Pancreas (tissue), 10 donors: ENCODE measurements at regions not wholly inside any gene's neighbourhood (a gene's known extent, or its start where the extent isn't known, plus 50 kb on each side); places are given as distances from the start of the nearest gene placed in this dataset.

Experiments
- ATAC-seq, 4 donors: fragments of 200-7000 bp; cut with Tn5 transposase; one replicate each; pipeline versions ENCODE4 v1.8.0 to v1.9.1; 2020; ENCODE audit warnings: mild to moderate bottlenecking in 4 of 4, moderate library complexity in 4 of 4
- DNase-seq, 6 donors: peaks; one replicate each; pipeline ENCODE4 v3.0.0-alpha.2; 2020
- FAIRE-seq: peaks from 2 replicates; lab custom pipeline; 2012; peaks lifted over from hg19 to GRCh38; lab: Jason Lieb, UNC
- H3K27ac ChIP-seq, 4 donors: fragments of 200-600 bp; sonication (generic); 1 replicate in 3 of 4; 2 replicates in 1 of 4; pipeline versions ENCODE4 v1.5.0 to v1.8.0; 2020
- H3K27me3 ChIP-seq, 4 donors: fragments of 200-600 bp; one replicate each; pipeline ENCODE4 v1.8.0; 2021
- H3K36me3 ChIP-seq, 3 donors: fragments of 200-600 bp; sonication (generic) in 1 of 3; one replicate each; pipeline versions ENCODE4 v1.5.0 to v1.8.0; 2020 to 2021
- H3K4me1 ChIP-seq, 3 donors: fragments of 200-600 bp; one replicate each; pipeline ENCODE4 v1.8.0; 2021
- H3K4me3 ChIP-seq, 4 donors: fragments of 200-600 bp; sonication (generic) in 2 of 4; one replicate each; pipeline versions ENCODE4 v1.5.0 to v1.8.0; 2020 to 2021
- H3K9me3 ChIP-seq, 4 donors: fragments of 200-600 bp; one replicate each; pipeline ENCODE4 v1.8.0; 2021
- CTCF ChIP-seq, 4 donors: fragments of 200-600 bp; sonication (generic) in 3 of 4; IDR thresholded peaks; one replicate each; pipeline versions ENCODE4 v1.5.0 to v1.8.0; 2021; ENCODE audit warnings: antibody characterized with exemption in 4 of 4
- WGBS, 2 donors: extraction: QIAGEN DNeasy Blood & Tissue Kit; methylation state at CpG; one replicate each; pipeline ENCODE4 v1.1.7; 2013; 5-methylcytosine and 5-hydroxymethylcytosine counted together
- intact Hi-C, 3 donors: fragments of 100-400 bp; cut with DNase I; formaldehyde crosslinking; loops; one replicate each; pipeline versions ENCODE4 v1.11.1 to v1.14.2; 2022
- donor health status: healthy with polysubstance abuse.
- donor health status: DM: no; HTN: no; CAD: no; lungs with moderate emphysema.
- donor health status: DM: no; HTN: no; CAD: no.
- donor health status: control.
- donor health status: control.
- donor health status: Bipolar disorder and iron deficiency.
- donor health status: DM: yes; HTN: yes; CAD: no.
- donor health status: DM: no; HTN: no; CAD: no.
- donor health status: DM: no; HTN: no; CAD: no.
- donor health status: DM: yes; HTN: yes; CAD: no.

- FAIRE-seq, result no peak
- Histone ChIP-seq H3K9me3 (no peaks in the 10 kb centered on the region), H3K4me1 (no peaks in the 10 kb centered on the region), H3K27me3 (no peaks in the 10 kb centered on the region), H3K36me3 (no peaks in the 10 kb centered on the region), H3K27ac (no peak overlapping the region), H3K4me3 (no peak overlapping the region)
- 37 to 54% methylated on average over 4 of the region's 4 CpGs for WGBS, 2 donors
- intact Hi-C loops, result no loop called here
- no peak for DNase-seq
- no peak for TF ChIP-seq CTCF (IDR thresholded peaks at IDR 0.05)
- ATAC-seq, result no peak
Measured at GRCh38 chr3:164030194-164030593, 1048.1 kb downstream of the SI start.

- ATAC-seq (no peak), DNase-seq (no peak), FAIRE-seq (no peak)
- TF ChIP-seq CTCF (IDR thresholded peaks at IDR 0.05), result no peak
- no peaks in the 10 kb centered on the region for H3K9me3 ChIP-seq
- no peaks in the 10 kb centered on the region for H3K36me3 ChIP-seq
- no peaks in the 10 kb centered on the region for H3K27me3 ChIP-seq
- 67 to 82% methylated on average over 10 of the region's 10 CpGs for WGBS, 2 donors
- H3K4me1 ChIP-seq, result no peaks in the 10 kb centered on the region
- intact Hi-C loops, result no loop called here
- H3K4me3 ChIP-seq, result no peak overlapping the region
- H3K27ac ChIP-seq, result no peak overlapping the region
Measured at GRCh38 chr3:164024786-164025185, 1053.5 kb downstream of the SI start.

DNA sequence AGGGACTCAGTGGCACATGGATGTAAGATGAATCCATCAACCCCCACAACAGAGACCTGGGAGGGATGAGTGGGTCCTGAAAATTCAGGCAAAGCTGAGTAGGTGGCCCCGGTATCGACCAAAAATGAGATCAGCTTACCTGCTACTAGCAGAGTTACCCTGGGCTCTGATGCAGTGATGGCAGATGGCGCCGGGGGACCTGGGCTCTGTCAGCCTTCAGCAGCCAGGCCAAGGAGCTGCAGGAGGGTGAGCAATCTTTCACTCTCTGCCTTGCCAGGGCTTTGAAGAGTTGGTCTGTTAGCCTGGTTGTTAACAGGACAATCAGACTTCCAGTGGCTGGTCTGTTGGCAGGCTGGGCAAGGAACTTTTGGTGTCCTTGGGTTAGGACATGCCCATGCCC, 1054.8 kb downstream of the SI start:
- H3K27me3 ChIP-seq, result no peaks in the 10 kb centered on the region
- FAIRE-seq, result no peak
- no peak for ATAC-seq
- H3K9me3 ChIP-seq, result no peaks in the 10 kb centered on the region
- intact Hi-C loops, result no loop called here
- H3K4me3 ChIP-seq, result no peak overlapping the region
- WGBS, 2 donors, result 68 to 88% methylated on average over 4 of the region's 4 CpGs
- no peaks in the 10 kb centered on the region for H3K4me1 ChIP-seq
- no peak overlapping the region for H3K27ac ChIP-seq
- no peak for TF ChIP-seq CTCF (IDR thresholded peaks at IDR 0.05)
- no peak for DNase-seq
- H3K36me3 ChIP-seq, result no peaks in the 10 kb centered on the region

DNA sequence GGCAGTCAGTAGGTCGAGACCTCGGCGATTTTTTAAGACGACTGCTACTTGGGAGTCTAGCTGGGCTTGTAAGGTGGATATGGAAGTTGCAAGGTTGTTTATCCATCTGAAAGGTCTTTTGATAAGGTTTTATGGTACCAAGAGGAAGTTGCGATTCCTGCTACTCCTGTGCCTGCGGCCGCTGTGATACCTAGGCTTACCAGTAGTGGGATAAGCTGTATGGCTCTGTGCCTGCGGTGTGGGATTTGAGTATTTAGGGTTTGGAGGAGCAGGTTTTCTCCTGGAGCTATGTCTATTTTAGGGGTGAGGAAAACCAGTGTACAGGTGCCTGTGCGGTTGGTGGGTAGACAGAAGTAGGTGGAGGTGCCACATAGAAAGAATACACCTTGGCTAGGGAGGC, 1059.8 kb downstream of the SI start:
- FAIRE-seq, result no peak
- intact Hi-C loops, result no loop called here
- ATAC-seq, result no peak
- no peak for DNase-seq
- Histone ChIP-seq H3K9me3 (no peaks in the 10 kb centered on the region), H3K27ac (no peak overlapping the region), H3K4me1 (no peaks in the 10 kb centered on the region), H3K4me3 (no peak overlapping the region), H3K27me3 (no peaks in the 10 kb centered on the region), H3K36me3 (no peaks in the 10 kb centered on the region)
- no peak for TF ChIP-seq CTCF (IDR thresholded peaks at IDR 0.05)
- WGBS, 2 donors, result 83 to 93% methylated on average over 9 of the region's 9 CpGs

DNA sequence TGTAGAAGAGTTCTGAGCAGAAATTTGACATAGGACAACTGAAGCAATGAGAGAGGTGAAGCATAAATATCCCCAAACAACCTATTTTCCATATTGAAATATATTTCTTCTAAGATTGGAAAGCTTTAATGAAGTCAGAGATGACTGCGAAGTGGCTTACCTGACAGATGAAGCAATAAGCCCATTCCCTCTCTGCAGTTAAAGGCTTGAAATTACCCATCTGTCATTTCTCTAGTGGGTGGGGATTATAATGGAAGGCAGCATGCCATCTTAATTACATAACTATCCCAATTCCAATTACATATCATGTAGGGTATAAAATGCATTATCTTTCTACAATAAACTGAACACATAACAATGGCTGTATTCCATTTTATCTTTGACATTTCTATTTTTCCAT, 1070.5 kb downstream of the SI start:
- TF ChIP-seq CTCF (IDR thresholded peaks at IDR 0.05), result no peak
- ATAC-seq (no peak), FAIRE-seq (no peak), DNase-seq (no peak)
- intact Hi-C loops, result no loop called here
- H3K36me3 ChIP-seq, result no peaks in the 10 kb centered on the region
- no peak overlapping the region for H3K4me3 ChIP-seq
- H3K9me3 ChIP-seq, result no peaks in the 10 kb centered on the region
- no peaks in the 10 kb centered on the region for H3K4me1 ChIP-seq
- H3K27me3 ChIP-seq, result no peaks in the 10 kb centered on the region
- WGBS, 2 donors, result 91 to 96% methylated on average over 1 of the region's 1 CpG
- H3K27ac ChIP-seq, result no peak overlapping the region
